HG03439 (cell line): ENCODE measurements at regions not wholly inside any gene's neighbourhood (a gene's known extent, or its start where the extent isn't known, plus 50 kb on each side); places are given as distances from the start of the nearest gene placed in this dataset.
"Not testable (repeated sequence)": the region's sequence is repeated elsewhere in the genome, so short reads cannot be mapped to it uniquely, and the experiment has no call there.

Source experiments
- ATAC-seq: cut with Tn5 transposase; IDR thresholded peaks from one replicate; pipeline ENCODE4 v1.9.1; 2021; ENCODE audit warnings: mild to moderate bottlenecking, moderate library complexity; ENCODE audit not compliant: unreplicated experiment

DNA sequence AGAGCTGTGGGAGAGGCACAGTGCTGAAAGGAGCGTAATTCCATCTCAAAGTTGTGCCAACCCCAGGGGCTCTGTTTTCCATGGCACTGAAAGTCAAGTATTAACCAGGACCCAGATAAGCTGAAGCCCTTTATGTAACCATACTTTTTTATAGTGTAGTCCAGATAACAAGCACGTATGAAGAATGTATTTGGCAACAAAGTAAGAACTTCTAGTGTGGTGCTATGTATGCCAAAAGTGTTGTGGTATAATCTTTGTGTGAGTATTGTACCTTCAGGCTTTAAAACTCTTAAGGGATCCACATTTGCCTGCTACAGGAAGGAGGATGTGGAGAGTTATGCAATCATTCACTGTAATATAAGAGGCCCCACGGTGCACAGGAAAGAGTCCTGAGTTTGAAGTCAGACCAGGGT, 129.4 kb downstream of the IBTK start:
- no peak for ATAC-seq

- ATAC-seq = no peak
Observed at GRCh38 chr6:82114748-82115147, 132.8 kb downstream of the IBTK start.

DNA sequence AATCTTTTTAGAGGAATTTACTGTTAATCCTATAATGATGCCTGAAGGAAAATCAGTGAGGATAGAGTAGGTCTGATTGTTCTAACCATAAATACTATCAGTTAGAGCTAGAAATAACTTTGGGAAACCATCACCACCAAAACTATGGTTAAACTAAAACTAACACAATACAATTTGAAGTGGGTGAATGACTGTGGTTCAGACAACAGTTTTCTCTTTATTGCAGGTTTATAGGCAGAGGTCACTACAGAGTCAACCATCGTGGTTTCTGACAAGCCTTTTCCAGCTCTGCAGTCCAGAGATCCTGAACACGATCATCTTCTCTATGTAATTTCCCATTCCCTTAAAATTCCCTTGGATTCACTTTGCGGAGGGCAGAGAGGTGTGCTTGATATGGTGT, 134.3 kb downstream of the IBTK start:
- ATAC-seq = no peak

DNA sequence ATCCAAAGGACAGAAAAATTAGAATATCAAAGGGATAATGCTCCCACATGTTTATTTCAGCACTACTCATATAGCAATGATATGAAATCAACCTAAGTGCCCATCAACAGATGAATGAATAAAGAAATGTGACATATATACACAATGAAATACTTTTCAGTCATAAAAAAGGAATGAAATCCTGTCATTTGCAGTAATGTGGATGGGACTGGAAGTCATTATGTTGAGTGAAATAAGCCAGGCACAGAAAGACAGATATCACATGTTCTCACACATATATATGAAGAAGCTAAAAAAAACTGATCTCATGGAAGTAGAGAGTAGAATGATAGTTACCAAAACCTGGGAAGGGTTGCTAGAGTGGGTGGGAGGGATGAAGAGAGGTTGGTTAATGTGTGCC, 135.7 kb downstream of the IBTK start:
- ATAC-seq = no peak

- no peak for ATAC-seq
Observed at GRCh38 chr6:82111114-82111513, 136.4 kb downstream of the IBTK start.

GRCh38 chr6:82103171-82103570, 144.4 kb downstream of the IBTK start:
- ATAC-seq = not testable (repeated sequence)

DNA sequence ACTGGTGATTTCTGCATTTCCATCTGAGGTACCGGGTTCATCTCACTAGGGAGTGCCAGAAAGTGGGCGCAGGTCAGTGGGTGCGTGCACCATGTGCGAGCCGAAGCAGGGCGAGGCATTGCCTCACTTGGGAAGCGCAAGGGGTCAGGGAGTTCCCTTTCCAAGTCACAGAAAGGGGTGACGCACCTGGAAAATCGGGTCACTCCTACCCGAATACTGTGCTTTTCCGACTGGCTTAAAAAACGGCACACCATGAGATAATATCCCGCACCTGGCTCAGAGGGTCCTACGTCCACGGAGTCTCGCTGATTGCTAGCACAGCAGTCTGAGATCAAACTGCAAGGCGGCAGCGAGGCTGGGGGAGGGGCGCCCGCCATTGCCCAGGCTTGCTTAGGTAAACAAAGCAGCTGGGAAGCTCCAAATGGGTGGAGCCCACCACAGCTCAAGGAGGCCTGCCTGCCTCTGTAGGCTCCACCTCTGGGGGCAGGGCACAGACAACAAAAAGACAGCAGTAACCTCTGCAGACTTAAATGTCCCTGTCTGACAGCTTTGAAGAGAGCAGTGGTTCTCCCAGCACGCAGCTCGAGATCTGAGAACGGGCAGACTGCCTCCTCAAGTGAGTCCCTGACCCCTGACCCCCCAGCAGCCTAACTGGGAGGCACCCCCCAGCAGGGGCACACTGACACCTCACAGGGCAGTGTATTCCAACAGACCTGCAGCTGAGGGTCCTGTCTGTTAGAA, 146.0 kb downstream of the IBTK start:
- not testable (repeated sequence) for ATAC-seq

DNA sequence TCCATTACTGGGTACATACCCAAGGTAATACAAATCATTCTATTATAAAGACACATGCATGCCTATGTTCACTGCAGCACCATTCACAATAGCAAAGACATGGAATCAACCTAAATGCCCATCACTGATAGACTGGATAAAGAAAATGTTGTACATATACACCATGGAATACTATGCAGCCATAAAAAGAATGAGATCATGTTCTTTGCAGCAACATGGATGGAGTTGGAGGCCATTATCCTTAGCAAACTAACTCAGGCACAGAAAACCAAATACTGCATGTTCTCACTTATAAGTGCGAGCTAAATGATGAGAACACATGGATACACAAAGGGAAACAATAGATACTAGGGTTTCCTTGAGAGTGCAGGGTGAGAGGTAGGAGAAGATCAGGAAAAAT, 146.8 kb downstream of the IBTK start:
- ATAC-seq = not testable (repeated sequence)

DNA sequence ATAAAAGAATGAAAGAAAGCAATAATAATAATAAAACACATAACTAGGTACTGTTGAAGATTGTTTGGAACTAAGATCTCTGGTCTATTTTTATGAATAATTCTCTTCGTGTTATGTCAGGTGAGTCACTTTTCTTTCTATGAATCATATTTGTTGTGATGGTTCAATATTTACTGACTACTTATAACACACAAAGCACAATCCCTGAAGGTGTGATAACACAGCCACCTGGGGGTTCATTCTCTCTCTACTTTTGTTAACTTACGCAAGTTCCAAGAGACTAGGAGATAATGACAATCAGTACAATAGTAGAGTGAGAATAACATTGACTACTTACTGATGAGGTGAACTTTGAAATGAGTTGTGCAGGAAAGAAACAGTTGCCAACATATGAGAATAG, 149.9 kb downstream of the IBTK start:
- ATAC-seq = no peak

GRCh38 chr6:82095091-82095490, 152.5 kb downstream of the IBTK start:
- no peak for ATAC-seq

DNA sequence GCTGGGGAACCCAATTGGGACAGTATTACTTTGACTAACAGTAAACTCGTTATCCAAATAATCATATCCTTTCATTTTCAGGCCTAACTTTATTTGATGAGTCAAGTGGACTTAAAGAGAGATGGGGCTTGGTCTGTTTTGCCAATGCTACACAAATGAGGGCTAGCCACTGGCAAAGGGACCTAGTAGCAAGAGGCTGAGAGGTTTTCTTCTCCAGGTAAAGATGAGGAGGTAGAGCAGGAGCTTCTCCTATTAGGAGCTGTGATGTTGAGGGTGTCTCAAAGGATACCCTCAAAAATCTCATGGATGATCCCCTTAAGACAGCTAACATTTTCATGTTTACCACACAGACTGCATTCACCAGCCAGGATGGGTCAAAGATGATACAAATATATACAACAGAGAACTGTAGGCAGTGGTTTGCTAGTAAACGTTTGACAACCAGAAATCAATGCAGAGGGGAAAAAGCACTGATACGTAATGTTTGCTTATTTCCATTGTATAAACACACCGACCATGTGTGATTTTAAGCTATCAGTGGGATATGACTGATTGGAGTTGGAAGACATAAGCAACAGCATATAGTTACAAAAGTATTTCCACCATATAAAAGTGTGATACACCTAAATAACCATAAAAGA, 153.3 kb downstream of the IBTK start:
- ATAC-seq = no peak

DNA sequence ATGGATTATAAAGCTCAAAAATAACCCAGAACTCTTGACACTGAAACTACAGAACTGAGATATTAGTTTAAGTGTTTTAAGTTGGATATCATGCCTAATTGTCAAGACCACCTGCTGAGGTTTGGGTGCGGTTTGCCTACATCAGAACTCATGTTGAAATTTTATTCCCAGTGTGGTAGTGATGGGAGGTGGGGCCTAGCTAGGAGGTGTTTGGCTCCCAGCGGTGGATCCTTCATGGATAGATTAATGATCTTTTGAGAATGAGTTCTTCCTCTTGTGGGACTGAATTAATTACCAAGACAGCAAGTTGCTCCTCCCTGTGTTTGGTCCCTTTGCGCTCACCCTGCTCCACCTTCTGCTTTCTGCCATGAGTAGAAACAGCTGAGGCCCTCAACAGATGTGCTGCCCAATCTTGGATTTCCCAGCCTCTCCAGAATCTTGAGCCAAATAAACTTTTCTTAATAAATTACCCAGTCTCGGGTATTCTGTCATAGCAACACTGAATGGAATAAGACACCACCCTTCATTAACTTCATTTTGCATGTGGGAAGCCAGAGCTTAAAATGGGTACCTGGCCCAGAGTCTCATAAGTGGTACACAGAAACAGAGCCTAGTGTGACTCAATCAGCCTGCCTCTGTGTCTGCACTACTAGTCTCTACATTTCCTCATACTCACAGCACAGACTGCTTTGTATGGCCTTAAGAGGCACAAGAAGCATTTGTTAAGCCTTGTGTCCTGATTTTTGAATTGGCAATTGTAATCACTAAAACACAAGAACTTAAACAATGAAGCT, 158.4 kb downstream of the IBTK start:
- no peak for ATAC-seq

- ATAC-seq = no peak
Observed at GRCh38 chr6:82086944-82087343, 160.6 kb downstream of the IBTK start.

DNA sequence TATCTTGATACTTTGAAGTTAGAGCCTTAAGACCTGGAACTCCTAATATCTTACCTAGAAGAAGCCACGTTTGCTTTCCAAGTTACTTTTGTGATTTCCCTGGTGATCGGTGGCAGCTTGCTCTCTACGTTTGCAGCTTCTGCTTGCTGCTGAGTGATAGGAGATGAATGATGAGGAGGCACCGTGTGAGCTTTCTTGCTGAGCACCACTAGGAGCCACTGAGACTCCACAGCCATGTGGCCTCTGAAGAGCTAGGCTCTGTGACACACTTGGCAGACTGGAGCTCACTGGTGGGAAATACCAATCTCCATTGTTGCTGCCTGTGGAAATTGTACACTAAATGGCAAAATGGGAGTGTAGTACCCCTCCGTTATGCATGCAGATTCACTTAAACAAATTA, 161.8 kb downstream of the IBTK start:
- ATAC-seq = no peak

GRCh38 chr6:82084324-82084920, 163.1 kb downstream of the IBTK start:
- ATAC-seq = no peak

DNA sequence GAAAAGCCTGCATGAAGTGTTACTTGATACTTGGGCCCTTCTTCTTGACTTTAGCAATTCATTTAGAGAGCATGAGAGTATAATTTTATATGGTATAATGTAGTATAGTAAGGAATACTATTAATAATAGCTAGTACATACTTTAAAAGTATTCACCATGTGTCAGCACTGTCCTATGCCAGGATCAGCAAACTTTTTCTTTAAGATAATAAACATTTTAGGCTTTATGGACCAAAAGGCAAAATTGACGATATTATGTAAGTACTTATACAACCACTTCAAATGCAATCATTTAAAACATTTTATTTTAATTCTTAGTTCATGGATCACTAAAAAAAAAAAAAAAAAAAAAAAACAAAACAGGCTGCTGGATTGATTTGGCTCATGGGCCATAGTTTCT, 163.9 kb downstream of the IBTK start:
- ATAC-seq = no peak

DNA sequence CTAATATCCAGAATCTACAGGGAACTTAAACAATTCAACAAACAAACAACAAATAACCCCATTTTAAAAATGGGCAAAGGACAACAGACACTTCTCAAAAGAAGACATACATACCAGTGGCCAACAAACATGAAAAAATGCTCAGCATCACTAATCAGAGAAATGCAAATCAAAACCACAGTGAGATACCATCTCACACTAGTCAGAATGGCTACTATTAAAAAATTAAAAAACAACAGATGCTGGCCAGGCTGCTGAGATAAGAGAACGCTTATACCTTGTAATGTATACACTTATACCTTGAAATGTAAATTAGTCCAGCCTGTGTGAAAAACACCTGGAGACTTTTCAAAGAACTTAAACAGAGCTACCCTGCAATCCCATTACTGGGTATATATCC, 166.8 kb downstream of the IBTK start:
- no peak for ATAC-seq

DNA sequence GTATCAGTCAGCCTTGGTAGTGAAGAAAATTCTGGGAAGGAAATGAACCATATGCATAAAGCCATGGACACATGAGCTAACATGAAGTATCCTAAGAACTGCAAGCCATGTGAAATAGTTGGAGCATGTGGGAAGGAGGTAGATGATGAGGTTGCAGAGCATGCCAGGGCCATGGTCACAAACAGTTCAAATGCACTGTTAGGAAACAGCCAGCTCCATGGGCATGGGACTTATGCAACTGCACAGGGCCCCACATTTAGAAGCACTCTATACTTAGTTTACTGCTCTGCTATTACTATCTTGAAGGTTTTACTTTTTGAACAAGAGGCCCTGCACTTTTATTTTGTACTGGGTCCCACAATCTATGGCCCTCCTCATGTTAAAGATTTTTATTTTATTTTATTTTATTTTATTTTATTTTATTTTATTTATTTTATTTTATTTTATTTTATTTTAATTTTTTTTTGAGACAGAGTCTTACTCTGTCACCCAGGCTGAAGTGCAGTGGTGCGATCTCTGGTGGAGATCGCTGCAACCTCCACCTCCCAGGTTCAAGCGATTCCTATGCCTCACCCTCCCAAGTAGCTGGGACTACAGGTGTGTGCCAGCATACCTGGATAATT, 169.1 kb downstream of the IBTK start:
- no peak for ATAC-seq

DNA sequence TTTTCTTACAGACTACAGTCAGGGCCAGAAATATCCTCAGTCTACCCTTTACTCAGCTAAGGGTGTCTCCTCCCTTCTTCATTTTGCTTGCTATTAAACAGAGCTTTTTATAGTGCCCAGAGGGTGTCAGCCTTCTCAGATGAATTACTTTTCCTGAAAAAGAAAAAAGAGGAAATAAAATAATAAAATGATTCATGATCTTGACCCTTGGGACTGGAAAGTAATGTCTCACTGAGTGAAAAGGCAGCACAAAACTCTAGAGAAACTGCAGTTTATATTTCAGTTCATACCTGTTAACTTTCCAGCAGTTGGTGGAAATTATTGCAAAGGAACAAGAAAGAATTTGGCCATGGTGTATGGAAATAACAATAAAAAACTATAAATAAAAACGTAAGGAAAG, 170.6 kb downstream of the IBTK start:
- ATAC-seq = no peak

DNA sequence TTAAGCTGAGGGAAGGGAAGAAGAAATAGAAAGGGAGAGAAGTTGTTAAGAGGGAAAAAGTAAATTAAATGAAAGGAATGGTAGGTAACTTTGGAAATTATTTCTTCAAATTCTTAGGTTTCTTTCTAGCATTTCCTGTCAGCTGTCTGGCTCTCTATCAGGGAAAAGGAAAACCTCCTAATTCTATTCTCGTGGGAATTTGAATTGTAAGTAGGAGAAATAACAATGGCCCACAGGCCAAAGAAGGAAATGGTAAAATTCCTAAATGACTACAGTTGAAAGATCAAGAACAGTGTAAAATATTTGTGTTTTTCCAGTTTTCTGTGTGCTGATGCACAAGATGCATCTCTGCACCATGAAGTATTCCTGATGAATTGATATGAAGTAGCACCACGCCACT, 173.0 kb downstream of the IBTK start:
- no peak for ATAC-seq

DNA sequence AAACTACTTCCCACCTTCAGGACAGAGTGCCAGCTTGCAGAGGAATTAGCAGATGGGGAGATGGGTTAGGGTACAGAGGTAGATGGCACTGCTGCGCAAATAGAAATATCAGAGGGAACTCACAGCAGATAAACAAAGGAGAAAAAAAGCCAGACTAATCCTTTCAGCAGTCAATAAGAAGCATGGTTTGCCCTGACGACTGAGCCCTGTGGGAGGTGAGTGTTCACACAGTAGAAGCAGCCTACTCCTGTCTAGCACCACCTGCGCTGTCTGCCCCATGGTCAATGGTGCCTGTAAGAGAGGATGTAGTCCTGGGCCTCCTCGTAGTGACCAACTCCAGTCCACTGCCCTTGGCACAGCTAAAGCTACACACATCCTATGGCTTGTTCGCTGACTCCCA, 174.1 kb downstream of the IBTK start:
- ATAC-seq = no peak
